ENCODE measurements at regions not wholly inside any gene's neighbourhood (a gene's known extent, or its start where the extent isn't known, plus 50 kb on each side); places are given as distances from the start of the nearest gene placed in this dataset.

GRCh38 chrY:15424665-15425132 is 900.4 kb downstream of the NLGN4Y start:
- peak overlapping the region; percentile 90 for H3K4me3 Mint-ChIP-seq
- peaks cover 3% of the 10 kb centered on the region; the same call in 1 of the 2 replicates for H3K27me3 Mint-ChIP-seq (ENCODE audit: insufficient read depth)
- TF ChIP-seq CTCF (IDR thresholded peaks at IDR 0.05) = no peak
- no peaks in the 10 kb centered on the region; the same call in 1 of the 2 replicates for H3K9me3 Mint-ChIP-seq
- peaks cover 17% of the 10 kb centered on the region for H3K4me1 Mint-ChIP-seq (ENCODE audit: low read depth)
- no peaks in the 10 kb centered on the region for H3K36me3 Mint-ChIP-seq (ENCODE audit: low read depth)
- H3K27ac Mint-ChIP-seq = peak overlapping the region; percentile 87
- DNase-seq = peak; percentile 17

GRCh38 chrY:15440021-15440695 is 915.8 kb downstream of the NLGN4Y start:
- peaks cover 9% of the 10 kb centered on the region for H3K4me1 Mint-ChIP-seq (ENCODE audit: low read depth)
- TF ChIP-seq CTCF (IDR thresholded peaks at IDR 0.05) = no peak
- H3K4me3 Mint-ChIP-seq = no peak overlapping the region
- H3K36me3 Mint-ChIP-seq (ENCODE audit: low read depth) = no peaks in the 10 kb centered on the region
- no peak overlapping the region for H3K27ac Mint-ChIP-seq
- peaks cover 1% of the 10 kb centered on the region for H3K27me3 Mint-ChIP-seq (ENCODE audit: insufficient read depth)
- no peaks in the 10 kb centered on the region; the same call in 1 of the 2 replicates for H3K9me3 Mint-ChIP-seq
- no peak for DNase-seq

- peaks cover 12% of the 10 kb centered on the region for H3K4me1 Mint-ChIP-seq (ENCODE audit: low read depth)
- peaks cover 1% of the 10 kb centered on the region for H3K27me3 Mint-ChIP-seq (ENCODE audit: insufficient read depth)
- H3K9me3 Mint-ChIP-seq = no peaks in the 10 kb centered on the region; the same call in 1 of the 2 replicates
- H3K27ac Mint-ChIP-seq = no peak overlapping the region; the same call in 1 of the 2 replicates
- TF ChIP-seq CTCF (IDR thresholded peaks at IDR 0.05) = no peak
- no peak for DNase-seq
- peak overlapping the region; percentile 19 for H3K4me3 Mint-ChIP-seq
- H3K36me3 Mint-ChIP-seq (ENCODE audit: low read depth) = no peaks in the 10 kb centered on the region
These were observed 916.5 kb downstream of the NLGN4Y start for GRCh38 chrY:15440696-15441408.

GRCh38 chrY:15441878-15442277 is 917.5 kb downstream of the NLGN4Y start:
- DNase-seq = no peak
- peaks cover 15% of the 10 kb centered on the region for H3K4me1 Mint-ChIP-seq (ENCODE audit: low read depth)
- no peaks in the 10 kb centered on the region for H3K9me3 Mint-ChIP-seq
- H3K27me3 Mint-ChIP-seq (ENCODE audit: insufficient read depth) = peaks cover 1% of the 10 kb centered on the region; the same call in 1 of the 2 replicates
- no peak for TF ChIP-seq CTCF (IDR thresholded peaks at IDR 0.05)
- H3K27ac Mint-ChIP-seq = no peak overlapping the region
- no peak overlapping the region for H3K4me3 Mint-ChIP-seq
- H3K36me3 Mint-ChIP-seq (ENCODE audit: low read depth) = no peaks in the 10 kb centered on the region

DNA sequence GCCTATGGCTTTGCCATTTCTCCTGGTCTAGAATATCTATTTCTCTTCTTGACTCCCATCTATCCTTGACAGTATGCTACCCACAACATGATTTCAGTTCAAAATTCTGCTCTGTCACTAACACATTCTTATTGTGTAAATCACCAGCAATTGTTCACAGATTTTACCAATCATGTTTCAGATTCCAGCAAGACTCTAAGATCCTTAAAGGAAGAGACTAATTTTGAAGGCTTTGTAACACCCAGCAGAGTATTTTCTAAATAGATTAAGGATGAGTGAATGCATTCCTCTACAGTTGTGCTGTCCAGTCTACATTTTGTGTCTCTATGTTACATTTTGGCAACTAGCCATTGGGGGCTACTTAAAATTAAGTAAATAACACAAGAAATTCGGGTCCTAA is 921.5 kb downstream of the NLGN4Y start:
- Mint-ChIP-seq H3K27me3 (ENCODE audit: insufficient read depth) (peaks cover 1% of the 10 kb centered on the region; the same call in 1 of the 2 replicates), H3K4me3 (no peak overlapping the region), H3K4me1 (ENCODE audit: low read depth) (peaks cover 10% of the 10 kb centered on the region), H3K9me3 (no peaks in the 10 kb centered on the region), H3K27ac (no peak overlapping the region), H3K36me3 (ENCODE audit: low read depth) (no peaks in the 10 kb centered on the region)
- DNase-seq = no peak
- no peak for TF ChIP-seq CTCF (IDR thresholded peaks at IDR 0.05)
